GM19239 (cell line): ENCODE measurements at regions not wholly inside any gene's neighbourhood (a gene's known extent, or its start where the extent isn't known, plus 50 kb on each side); places are given as distances from the start of the nearest gene placed in this dataset.
"Not testable (repeated sequence)": the region's sequence is repeated elsewhere in the genome, so short reads cannot be mapped to it uniquely, and the experiment has no call there.

Source experiments
- DNase-seq: peaks from one replicate; pipeline ENCODE4 v3.0.0; 2011; ENCODE audit warnings: low spot score; ENCODE audit not compliant: insufficient read length
- FAIRE-seq: peaks from 2 replicates; lab custom pipeline; 2011; peaks lifted over from hg19 to GRCh38; lab: Jason Lieb, UNC

- DNase-seq, result no peak
- FAIRE-seq, result no peak
Measured at GRCh38 chr1:245039196-245039595, 115.6 kb upstream of the KIF26B start.

DNA sequence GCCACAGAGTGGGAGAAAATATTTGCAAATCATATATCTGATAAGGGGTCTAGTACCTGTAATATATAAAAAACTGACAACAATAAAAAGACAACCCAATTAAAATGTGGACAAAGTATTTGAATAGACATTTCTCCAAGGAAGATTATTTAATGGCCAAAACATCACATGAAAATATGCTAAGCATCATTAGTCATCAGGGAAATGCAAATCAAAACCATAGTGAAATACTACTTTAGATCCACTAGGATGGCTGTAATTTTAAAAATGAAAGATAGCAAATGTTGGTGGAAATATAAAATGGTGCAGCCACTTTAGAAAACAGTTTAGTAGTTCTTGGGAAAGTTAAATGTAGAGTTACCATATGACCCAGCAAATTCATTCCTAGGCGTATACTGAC, 118.7 kb upstream of the KIF26B start:
- DNase-seq (no peak), FAIRE-seq (no peak)

GRCh38 chr1:245031041-245031440, 123.7 kb upstream of the KIF26B start:
- DNase-seq (no peak), FAIRE-seq (no peak)

DNA sequence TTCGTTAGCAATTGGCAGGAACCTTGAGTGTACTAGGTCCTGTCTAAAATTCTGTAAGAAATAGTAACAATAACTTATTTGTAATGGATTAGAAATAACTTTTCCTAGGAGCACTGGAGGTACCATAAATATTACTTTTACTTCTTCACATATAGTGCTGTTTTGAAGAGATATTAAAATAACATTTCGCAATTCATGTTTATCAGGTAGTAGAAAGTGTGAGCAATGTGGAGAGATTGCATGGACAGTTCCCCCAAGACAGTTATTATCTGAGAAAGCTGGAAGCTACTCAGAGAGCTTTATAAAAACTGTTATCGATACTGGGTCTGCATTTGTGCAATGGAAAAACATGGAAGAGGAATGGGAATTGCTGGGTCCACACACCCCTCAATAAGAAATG, 128.5 kb upstream of the KIF26B start:
- no peak for DNase-seq
- no peak for FAIRE-seq

DNA sequence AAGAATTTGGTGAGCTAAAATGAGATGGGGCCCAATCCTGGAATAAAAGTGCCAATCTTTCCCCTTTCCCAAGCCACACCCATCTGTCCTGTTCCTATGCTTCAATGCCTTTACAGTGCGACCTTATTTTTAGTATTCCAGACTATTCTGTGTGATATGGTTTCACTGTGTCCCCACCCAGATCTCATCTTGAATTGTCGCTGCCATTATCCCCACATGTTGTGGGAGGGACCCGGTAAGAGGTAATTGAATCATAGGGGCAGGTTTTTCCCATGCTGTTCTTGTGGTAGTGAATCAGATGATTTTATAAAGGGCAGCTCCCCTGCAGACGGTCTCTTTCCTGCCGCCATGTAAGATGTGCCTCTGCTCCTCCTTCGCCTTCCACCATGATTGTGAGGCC, 129.3 kb upstream of the KIF26B start:
- no peak for FAIRE-seq
- DNase-seq, result no peak

DNA sequence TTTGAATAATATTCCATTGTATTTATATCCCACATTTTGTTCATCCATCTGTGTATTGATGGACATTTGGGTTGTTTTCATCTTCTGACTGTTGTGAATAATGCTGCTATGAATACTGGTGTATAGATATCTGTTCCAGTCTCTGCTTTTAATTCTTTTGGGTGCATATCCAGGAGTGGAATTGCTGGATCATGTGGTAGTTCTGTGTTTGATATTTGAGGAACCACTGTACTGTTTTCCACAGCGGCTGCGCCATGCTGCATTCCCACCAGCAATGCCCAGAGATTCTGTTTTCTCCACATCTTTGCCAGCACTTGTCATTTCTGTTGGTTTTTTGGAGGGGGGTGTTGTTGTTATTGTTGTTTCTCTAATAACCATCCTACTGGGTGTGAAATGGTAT, 131.6 kb upstream of the KIF26B start:
- DNase-seq (no peak), FAIRE-seq (no peak)

DNA sequence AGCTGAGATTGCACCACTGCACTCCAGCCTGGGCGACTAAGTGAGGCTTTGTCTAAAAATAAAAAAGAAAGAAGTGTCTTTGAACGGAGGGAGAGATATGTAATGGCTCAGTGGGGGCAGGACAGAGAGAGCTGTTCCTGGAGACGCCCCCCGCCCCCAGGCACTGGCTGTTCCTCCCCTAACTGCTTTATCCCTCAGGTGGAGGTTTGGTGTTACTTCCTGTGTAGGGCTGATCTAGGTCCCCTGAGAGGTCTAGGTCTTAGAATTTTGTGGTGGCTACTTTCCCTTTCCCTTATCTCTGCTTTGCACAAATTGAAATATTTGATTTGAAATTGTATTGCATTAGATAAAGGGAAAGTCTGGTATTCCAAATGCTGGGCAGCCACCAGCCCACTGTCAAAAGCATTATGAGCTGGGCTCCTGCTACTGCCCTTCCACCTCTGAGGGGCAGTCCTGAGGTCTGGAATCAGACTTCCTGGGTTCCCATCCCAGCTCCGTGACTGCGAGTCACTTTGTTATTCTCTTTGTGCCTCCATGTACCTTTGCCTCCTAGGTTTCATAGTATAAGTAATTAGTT, 134.8 kb upstream of the KIF26B start:
- DNase-seq (no peak), FAIRE-seq (no peak)

- no peak for FAIRE-seq
Measured at GRCh38 chr1:245016700-245017099, 138.1 kb upstream of the KIF26B start.

GRCh38 chr1:245015031-245015430, 139.8 kb upstream of the KIF26B start:
- DNase-seq (no peak), FAIRE-seq (no peak)

More at GRCh38 chr1:245016700-245017099, 138.1 kb upstream of the KIF26B start:
- DNase-seq, result no peak

- FAIRE-seq, result no peak
- DNase-seq, result no peak
Measured at GRCh38 chr1:245014247-245015029, 140.3 kb upstream of the KIF26B start.

- DNase-seq (no peak), FAIRE-seq (no peak)
Measured at GRCh38 chr1:245010018-245010614, 144.7 kb upstream of the KIF26B start.

- FAIRE-seq, result no peak
- no peak for DNase-seq
Measured at GRCh38 chr1:245008761-245009160, 144.4 kb upstream of the HNRNPU start.

- FAIRE-seq (no peak), DNase-seq (no peak)
Measured at GRCh38 chr1:245007852-245008251, 143.5 kb upstream of the HNRNPU start.

- no peak for DNase-seq
- FAIRE-seq, result no peak
Measured at GRCh38 chr1:245003246-245003645, 138.9 kb upstream of the HNRNPU start.

DNA sequence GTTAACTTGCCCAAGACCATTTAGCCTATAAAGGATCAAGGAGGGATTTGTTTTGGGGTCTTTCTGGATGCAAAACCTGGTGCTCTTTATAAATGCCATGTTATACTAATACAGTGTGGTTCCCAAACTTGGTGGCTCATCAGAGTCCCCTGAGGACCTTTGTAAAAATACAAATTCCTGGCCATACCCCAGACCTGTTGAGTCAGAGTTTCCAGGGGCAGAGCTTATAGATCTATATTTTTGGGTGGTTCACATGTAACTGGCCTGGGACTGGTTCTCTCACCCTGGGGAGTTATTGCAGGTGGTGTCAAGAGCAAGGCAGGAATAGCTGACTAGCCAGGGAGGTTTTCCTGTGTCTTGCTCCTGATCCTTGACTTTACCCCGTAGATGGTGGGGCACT, 136.9 kb upstream of the HNRNPU start:
- no peak for FAIRE-seq
- DNase-seq, result no peak

DNA sequence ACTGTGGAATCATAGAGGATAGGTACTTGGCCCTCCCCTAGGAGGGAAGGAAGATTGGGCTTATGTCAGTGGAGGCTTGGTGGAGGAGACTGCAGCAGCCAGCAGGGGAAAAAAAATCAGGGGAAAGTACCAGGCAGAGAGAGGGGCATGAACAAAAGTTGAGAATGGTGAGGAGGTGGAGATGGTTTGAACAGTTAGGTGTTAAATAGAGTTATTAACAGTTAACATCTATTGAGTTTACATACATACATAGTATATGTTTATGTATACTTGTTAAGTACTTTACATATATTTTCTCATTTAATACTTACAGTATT, 136.5 kb upstream of the HNRNPU start:
- FAIRE-seq (no peak), DNase-seq (no peak)

DNA sequence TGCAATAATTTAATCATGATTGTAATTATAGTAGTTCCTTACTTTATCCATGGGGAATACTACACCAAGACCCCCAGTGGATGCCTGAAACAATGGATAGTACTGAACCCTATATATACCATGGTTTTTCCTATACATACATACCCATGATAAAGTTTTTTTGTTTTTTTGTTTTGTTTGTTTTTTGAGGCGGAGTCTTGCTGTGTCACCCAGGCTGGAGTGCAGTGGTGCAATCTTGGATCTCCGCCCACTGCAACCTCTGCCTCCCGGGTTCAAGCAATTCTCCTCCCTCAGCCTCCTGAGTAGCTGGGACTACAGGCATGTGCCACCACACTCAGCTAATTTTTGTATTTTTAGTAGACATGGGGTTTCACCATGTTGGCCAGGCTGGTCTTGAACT, 135.3 kb upstream of the HNRNPU start:
- not testable (repeated sequence) for FAIRE-seq, DNase-seq

DNA sequence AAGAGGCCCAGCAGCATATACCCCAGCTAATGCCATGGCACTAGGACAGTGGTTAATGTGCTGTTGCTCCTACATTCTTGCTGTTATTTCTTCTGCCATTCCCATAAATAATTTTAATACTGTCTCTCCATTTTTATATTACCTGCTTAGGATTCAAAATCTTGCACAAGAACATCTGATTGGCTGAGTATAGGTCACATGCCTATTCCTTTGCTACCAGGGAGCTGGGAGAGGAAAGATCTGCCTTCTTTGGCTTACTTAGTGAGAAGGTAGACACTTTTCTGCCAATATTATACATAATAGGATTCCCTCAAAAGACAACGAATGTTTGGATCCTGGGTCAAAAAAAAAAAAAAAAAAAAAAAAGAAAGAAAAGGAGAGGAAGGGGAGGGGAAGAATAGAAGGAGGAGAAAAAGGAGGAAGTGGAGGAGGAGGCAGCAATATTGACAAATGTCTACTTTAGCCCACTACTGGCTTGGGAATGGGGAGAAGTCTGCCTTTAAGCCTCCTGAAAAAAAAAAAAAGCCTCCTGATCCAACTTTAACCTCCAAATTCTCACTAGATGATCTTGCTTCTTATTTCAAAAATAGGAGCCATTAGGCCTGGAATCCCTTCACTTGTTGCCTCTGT, 134.5 kb upstream of the HNRNPU start:
- DNase-seq (no peak), FAIRE-seq (no peak)

GRCh38 chr1:244995602-244996400, 131.5 kb upstream of the HNRNPU start:
- DNase-seq, result no peak
- FAIRE-seq, result no peak

DNA sequence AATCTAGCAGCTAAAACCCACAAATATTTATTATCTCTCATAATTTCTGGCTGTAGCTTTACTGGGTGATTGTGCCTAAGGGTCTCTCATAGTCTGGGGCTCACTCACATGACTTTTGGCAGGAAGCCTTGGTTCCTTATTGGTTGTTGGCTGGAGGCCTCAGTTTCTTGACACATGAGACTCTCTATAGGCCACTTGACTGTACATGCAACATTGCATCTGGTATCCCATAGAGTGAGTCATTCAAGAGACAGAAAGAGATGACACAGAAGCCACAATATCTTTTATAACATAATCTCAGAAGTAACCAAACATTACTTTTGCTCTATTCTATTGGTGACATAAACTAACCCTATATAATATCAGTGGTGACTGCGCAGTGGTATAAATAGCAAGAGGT, 128.5 kb upstream of the HNRNPU start:
- no peak for FAIRE-seq

DNA sequence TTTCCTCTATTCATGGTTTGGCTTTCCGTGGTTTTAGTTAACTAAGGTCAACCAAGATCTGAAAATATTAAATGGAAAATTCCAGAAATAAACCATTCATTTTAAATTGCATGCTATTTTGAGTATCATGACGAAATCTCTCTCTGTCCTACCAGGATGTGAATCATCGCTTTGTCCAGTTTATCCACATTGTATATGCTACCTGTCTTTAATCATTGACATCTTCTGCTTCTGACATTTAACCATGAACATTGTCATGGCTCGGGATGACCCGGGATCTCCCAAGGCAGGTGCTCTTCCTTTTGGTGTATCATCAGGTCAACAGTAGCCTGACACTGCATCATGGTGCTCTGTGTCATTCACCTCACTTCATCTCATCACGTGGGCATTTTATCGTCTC, 125.5 kb upstream of the HNRNPU start:
- no peak for FAIRE-seq
- DNase-seq, result no peak

More for the DNA sequence above, 128.5 kb upstream of the HNRNPU start:
- DNase-seq, result no peak
